NCI-H2227 treated with DMSO at 0.1 percent for 48 hours (cell line): ENCODE measurements at regions not wholly inside any gene's neighbourhood (a gene's known extent, or its start where the extent isn't known, plus 50 kb on each side); places are given as distances from the start of the nearest gene placed in this dataset.

Experiments
- DNase-seq: peaks from one replicate; lab custom pipeline; 2025; lab: John Stamatoyannopoulos, UW

DNA sequence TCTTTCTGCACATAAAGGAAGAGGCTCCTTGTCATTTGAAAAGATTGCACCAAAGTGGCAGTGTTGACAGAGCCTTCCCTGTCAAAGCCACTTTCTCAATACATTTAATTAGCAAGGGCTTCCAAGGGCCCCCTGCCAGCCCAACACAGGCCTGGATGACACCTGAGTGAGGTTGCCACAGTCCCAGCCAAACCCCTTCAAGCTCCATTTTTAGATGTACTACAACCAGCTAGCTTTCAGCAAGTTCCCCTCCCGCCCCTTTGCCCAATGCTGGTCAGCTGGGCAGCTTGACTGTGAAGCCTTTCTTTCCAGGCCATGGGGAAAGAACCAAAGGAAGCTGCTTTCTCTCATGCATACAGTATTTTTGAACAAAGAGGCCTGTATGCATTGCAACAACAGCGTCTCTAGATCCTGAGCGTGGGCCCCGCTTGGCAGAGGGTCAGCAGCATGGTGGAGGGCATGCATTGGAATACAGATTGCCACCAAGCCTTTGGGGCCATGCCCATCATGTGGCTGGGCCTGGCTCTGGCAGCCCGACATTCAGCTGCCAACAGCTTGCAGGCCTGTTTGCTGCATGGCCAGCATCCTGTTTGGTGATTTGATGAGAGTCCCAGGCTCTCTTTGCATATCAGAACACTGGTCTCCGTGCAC, 261.1 kb upstream of the GATB start:
- DNase-seq = no peak

DNA sequence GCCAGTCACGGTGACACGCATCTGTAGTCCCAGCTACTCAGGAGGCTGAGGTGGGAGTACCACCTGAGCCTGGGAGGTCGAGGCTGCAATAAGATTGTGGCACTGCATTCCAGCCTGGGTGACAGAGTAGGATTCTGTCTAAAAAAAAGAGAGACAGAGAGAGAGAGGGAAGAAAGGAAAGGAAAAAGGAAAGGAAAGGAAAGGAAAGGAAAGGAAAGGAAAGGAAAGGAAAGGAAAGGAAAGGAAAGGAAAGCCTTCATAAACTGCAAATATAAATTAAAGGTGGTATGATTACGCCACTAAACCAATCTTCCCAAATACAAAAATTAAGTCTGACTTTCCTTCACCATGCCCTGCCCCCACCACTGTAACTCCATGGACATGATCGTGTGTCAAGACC, 259.3 kb upstream of the GATB start:
- DNase-seq = no peak

DNA sequence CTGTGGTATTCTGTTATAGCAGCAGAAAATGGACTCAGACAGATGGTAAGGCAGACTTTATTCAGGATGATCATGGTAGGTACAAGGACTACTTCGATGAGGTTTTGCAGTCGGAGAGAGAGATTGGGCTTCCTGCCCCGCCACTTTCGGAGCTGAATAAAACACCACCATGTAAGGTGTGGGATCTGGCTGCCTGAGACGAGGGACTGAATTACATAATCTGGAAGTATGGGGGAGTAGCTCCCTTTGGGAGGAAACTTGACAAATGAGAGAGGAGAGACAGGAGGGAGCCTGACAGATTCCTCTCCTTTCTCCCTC, 255.5 kb upstream of the GATB start:
- no peak for DNase-seq

DNA sequence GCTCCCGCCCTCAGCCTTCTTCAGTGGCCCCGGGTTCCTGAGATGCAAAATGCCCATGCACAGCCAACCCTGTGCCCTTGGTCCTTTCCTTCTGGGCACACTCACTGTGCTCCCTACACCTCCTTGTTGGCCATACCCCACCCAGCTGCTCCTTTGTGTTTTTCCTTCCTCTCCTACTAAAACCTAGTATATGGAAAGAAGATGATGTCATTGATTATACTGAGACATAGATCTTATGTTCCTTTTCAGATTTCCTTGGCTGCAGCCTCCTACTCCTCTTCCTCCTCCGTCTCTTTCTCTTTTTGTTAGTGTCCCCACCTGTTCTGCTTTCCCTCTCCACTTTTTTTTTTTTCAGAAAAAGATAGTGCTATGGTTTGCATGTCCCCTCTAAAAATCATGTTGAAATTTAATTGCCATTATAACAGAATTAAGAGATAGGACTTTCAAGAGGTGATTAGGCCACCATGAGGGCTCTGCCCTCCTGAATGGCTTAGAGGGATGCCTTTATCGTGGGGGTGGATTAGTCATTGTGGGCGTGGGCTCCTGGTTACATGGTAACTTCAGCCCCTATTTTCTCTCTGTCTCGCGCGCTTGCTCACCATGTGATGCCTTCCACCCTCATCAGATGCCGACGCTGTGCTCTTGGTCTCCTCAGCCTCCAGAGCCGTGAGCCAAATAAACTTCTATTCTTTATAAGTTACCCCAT, 254.9 kb upstream of the GATB start:
- no peak for DNase-seq

DNA sequence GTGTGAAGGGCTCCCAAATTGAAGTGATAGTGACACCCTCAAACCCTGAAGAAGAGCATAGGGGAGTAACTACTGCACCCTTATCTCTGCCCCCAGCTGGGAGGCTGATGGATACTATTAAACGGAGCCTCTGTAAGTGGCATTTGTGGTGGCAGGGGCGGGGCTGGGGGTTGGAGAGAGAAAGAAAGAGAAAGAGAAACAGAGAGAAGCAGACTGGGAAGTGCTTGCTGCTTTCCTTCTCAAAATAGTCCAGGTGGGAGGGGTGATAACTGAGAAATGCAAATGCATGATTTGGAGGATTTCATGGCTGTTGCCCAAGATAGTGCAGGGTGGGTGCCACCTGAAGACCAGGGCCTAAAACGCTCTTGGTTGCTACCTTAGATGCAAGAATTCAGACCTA, 253.5 kb upstream of the GATB start:
- no peak for DNase-seq

DNA sequence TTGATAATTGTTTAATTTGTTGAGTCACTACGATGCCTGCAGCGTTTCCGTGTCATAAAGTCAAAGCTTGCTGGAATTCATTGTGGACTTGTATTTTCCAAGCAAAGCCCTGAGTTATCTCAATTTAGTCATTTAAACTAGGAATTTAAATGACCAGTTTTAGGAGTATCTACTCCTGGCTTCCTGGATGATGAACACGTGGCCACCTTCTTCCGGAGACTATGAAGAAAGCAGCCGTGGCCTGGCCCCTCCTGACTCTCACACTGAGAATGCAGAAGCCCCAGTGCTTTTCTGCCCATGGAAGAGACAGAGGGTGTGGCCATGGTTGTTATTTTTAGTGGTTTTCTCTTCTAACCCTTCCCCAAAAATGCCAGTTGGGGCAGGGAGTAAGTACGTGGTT, 250.7 kb upstream of the GATB start:
- no peak for DNase-seq

DNA sequence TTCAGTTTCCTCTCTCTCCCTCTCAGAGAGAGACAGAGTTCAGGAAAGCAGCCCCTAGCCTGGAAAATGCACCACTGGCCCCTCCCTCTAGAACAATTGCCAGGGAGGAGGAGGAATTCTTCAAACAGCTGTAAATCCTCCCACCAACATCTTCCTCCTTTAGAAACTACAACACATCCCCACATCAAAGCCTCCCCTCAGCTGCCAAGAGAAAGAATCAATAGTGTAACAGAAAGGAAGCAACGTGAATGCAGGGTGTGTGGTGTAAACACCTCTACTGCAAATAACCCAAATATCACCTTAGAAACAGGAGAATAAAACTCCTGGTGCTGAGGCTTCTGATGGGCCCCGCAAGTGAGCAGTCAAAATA, 249.9 kb upstream of the GATB start:
- no peak for DNase-seq

DNA sequence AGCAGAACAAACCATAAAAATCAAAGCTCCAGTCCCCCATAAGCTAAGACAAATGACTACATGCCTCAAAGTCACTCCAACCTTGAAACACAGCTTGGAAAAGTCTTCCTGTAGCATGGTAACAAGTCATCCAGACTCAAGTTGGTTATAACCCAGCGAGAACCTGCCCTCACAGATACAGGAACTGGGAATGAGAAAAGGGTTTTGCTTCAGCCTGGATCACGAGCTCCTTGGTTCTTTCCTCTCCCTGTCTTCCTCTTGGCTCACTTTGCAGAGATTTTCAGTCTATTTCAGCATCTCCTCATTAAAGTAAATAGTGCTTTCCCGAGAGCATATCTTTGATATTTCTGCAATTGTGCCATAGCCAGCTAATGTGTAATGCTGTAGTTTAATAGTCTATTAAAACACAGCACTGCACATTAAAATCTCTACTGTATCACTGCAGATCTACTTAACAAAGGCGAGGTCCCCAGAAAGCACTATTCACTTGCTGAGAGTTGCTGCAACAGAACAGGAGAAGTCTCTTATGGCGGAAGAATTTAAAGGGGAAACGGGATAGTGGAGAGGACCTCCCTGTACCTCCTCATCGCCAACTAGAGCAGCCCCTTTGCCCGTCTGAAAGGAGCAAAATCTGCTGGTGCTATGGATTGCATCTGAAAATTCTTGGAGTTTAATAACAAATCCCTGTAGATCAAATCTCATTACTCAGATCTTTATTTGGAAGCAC, 249.3 kb upstream of the GATB start:
- no peak for DNase-seq

DNA sequence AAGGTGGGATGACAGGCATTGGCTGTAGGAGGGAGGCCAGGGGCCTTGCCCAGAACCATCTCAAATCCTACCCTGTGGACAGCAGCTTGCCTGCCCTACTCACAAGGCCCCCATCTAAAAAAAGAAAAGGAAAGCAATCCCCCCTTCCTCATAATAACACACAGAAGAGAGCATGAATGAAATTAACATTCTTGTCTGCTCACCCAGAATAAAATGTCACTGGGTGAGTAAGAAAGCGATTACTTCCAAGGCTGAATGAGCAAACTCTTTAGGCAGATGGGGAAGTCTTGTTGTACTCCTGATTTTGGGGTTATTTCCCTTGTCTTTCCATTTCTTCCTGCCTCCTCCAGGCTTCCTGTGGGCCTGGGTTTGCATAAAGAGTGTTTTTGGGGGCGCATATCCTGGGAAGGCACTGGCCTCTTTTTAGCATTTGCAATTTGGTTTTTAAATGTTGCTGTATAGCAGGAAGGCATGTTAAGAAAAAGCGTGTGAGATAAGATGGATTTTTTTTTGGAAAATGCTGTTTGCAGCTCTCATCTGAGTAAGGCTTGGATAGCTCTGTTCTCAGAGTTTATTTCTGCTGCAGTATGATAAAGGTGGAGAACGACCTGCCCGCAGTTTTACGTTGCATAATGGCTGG, 248.3 kb upstream of the GATB start:
- DNase-seq = no peak

DNA sequence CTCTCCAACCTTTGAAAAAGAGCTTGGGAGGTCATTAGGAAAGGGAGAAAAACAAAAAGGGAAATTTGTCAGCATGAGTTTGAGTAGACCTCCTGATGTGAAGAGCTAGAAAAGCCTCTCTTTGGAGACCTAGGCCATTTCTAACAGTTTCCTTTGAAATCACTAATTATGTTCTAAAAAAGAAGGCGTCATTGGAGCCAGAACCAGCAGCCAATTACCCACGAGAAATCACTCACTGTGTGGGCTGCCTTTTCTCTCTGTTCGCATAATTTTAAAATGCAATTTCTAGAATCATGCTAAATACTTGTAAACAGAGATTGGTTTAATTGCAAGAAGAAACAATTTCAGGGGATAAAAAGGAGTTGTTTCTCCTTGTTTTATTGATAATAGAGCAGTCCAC, 246.3 kb upstream of the GATB start:
- no peak for DNase-seq

DNA sequence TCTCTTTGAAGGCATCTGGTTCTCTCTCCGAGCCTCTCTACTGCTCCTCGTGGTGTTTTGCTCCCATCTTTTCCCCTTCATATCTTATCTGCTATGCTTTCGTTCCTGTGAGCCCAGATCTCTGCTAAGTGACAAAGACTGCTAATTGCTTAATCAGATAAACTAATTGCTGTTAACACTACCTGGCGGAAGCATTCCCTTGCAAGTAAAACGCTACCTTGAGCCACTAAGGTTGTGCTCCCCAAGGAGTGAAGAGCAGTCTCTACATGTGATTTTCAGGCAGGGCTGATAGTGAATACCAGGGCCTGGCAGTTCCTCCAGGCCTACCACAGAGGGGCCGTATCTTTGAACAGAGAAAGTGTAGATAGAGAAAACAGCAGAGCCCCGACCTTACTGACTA, 244.0 kb upstream of the GATB start:
- DNase-seq = no peak

DNA sequence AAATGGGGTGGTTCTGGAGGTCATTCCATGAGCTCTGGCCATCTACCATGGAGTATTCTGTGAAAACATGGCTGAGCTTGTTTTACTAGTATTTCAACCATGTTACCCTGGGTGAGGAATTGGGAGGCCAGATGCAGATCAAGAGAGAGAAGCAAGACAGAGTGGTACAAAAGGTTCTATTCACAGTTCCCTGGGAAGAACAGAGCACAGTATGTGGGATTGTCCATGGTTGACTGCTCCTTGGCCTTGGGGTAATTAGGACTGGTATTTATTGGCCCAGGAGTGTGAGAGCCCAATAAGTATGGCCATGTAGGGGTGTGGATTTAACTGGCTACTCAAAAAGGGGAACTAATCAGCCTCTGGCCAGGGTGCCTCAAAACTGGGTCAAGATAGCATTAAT, 239.7 kb upstream of the GATB start:
- no peak for DNase-seq

DNA sequence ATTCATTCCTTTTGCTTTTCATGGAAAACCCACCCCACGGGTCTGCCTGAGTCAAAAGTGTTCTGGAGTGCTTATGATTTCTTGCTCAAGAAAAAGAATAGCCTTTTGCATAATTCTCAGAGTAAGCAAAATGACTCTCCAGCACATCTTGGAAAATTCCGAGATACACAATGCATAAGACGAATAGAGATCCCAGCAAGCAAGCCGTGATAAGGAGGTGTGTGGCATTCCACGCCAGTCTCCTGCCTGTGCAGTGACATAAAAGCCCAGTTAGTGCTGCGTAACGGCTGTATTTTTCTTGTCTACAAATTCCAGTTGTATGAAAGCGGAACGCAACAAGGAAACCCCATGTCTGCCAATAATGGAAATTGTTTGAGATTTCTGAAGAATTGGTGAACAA, 237.9 kb upstream of the GATB start:
- DNase-seq = no peak

DNA sequence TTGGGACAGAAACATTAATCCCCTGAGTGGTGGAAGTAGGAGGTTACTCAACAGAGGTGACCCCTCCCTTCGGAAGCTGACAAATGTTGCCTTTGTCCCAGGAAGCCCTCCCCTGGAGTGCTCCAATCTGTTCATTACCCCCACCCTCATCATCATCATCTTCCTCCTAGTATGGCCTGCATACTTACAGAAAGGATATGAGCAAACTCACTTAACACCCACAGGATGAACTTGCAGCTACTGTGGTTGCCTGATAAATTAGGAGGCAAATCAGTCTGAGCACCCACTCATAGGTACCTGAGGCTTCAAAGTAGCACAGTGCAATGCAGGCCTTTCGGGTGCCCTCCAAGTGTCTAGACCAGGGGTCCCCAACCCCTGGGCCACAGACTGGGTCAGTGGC, 236.7 kb upstream of the GATB start:
- DNase-seq = no peak

DNA sequence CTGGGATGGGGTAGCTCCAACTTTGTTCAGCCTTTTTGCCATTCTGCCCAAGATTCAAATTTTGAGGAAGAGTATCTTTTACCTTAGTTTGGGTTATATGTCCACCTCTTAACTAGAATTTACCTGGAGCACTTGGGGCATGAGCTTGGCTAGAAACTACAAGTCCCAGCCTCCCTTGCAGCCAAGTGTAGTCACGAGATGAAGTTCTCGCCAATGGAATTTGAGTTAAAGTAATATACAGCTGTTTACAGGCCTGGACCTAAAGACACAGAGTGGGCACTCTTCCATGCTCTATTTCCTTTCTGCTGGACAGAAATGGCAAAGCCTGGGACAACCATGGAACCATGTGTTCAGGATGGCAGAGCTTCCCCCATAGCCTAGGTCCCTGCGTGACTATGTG, 233.6 kb upstream of the GATB start:
- DNase-seq = no peak

DNA sequence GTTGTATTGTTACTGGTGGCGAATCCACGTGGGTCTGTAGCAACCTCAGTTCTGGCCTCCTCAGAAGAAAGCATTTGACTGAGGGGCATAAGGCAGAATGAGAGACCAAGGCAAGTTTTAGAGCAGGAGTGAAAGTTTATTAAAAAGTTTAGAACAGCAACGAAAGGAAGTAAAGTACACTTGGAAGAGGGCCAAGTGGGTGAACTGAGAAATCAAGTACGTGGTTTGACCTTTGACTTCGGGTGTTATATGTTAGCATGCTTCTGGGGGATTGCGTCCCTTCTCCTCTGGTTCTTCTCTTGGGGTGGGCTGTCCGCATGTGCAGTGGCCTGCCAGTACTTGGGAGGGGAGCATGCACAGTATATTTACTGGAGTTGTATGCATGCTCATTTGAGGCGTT, 232.7 kb upstream of the GATB start:
- DNase-seq = no peak

DNA sequence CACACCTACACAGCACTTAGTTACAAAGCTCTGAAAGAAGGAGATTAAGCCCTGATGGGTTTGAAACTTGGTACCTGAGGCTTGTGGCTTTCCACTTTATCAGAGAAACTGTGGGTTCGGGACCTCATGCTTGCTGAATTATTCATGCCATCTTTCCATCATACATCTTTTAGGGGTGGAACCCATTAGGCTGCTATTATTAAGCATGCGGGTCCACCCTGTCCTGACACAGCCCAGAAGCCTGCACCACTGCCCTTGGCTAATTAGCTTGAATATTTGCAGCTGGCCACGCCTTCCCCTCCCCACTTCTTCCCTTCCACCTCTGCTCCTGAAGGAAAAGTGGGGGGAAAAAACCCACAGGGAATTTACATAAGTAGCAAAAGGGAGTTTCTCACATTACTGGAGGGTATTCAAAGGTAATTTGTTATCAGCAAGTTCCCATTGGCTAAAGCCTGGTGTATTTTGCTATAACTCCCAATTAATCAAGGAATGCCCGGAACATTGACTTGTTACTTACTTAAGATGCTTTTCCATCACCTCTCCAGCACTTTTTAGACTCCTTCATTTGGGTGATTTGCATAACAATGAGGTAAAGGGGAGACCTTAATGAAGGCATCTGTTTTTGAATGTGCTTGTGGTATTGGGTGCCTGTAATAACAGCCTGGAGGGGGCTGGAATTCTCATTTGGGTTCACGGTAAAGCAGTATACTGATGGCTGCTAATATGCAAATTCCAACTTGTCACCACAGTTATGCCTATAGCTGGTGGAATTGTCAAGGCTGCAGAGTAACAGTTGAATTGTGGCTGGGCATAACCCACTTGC, 231.7 kb upstream of the GATB start:
- DNase-seq = no peak

DNA sequence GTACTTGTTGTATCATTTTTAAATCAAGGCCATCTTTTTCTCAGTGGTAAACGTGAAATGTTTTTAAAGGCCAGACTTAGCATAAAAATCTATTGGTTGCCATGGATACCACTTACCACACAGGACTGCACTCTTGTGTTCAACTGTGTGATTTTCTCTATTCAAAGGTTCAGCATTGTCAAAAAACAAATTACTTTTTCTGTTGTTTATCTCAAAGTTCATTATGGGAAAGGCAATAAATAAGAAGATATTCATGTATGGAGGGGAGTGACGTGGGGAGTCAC, 231.0 kb upstream of the GATB start:
- DNase-seq = no peak

DNA sequence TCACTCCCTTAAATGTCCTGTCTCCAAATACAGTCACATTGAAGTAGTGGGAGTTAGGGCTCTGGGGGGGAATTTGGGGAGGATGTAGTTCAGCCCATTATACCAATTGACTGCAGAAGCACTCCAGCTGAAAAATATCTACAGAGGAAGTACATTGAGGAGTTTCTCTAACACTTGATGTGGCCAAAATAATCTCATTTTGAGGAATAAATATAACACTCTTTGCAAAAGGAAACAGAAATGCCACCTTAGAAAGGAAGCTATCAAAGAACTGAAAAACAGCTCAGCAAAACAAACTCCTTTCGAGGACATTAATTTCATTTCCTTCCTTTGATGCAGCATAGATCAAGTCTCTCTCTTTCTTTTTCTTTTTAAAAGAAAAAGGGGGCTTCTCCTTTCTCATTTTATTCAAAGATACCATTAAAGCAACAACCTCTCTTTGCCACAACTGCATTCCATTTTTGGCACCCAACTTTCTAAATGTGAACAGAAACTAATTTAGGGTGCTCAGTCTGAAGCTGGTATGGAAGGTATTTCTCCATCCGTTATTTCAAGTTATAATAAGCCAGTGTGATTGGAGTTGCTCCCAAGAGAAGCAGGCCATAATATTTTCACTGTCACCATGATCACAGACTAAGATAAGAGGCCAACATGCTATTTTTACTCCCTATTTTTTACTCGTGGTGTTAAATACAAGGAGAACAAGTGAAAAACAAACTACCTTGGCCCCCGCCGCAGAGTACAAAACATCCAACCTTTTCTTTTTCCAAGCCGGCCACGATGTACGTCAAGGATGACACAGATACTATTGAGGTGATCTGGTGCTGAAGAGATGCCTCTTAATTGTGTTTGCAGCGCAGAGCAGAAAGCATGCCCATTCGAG, 230.4 kb upstream of the GATB start:
- no peak for DNase-seq

DNA sequence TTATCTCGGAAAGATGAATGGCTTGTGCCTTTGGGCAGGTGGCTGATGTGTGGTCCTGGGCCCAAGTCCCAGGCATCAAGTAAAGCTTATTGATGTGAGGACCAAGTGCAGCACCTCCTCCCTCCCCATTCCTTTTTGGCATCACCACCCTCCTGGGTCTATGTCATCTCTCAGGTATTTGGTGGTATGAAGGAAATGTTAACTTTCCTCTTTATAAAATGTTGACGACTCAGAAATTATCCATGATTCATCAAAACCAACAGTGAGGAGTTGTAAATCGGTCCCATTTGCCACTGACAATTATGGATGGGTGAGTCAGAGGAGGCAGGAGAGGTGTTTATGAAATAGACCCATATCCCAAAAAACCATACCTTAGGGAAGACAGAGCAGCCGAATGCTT, 229.4 kb upstream of the GATB start:
- no peak for DNase-seq

DNA sequence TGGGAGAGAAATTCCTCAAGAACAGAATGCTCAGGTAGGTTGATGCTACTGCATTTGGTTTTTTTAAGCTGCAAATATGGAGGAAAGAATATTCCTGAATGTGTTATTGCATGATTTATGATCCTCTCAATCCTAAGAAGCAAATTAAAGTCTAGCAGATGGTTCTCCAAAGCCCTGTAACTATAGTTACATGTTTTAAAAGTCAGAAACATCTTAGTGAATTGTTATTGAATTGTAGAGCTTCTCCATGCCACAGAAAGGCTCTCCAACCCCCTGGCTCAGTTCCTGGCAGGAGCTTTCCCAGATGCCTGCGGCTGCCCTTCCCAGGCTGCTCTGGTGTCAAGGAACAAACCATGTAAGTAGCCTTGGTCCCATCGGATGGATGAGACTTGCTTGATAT, 227.8 kb upstream of the GATB start:
- DNase-seq = no peak

DNA sequence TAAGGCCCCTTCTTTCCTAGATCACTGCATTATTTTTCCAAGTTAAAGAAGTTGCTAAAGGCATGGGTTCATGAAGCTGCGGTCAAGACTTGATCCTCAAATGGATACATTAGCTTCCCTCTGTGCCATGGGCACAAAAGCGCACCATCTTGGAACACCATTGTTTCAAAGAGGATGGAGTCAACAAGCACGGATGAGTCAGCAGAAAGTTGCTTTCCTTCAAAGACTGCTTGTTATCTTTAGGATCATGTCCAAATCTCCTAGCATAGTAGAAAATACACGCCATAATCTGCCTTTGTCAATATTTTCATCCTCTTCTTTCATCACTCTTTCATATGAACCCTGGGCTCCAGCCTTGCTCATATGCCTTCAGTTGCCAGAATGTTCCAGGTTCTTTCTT, 226.8 kb upstream of the GATB start:
- DNase-seq = no peak
